DOHH2 (cell line): ENCODE measurements at regions not wholly inside any gene's neighbourhood (a gene's known extent, or its start where the extent isn't known, plus 50 kb on each side); places are given as distances from the start of the nearest gene placed in this dataset.

Experiments used
- H3F3A ChIP-seq: fragments of 200-600 bp; sonication (generic), shearing (Covaris generic); 2 replicates; pipeline ENCODE4 v1.6.0; 2016; ENCODE audit warnings: antibody characterized with exemption, mild to moderate bottlenecking; ENCODE audit not compliant: control insufficient read depth, insufficient read depth
- H3K27ac ChIP-seq: fragments of 200-600 bp; sonication (generic); 2 replicates; pipeline ENCODE4 v1.5.1; 2014; ENCODE audit warnings: low read depth, mild to moderate bottlenecking, low read length, moderate library complexity
- H3K27me3 ChIP-seq: fragments of 200-600 bp; sonication (generic); 2 replicates; pipeline ENCODE4 v1.6.1; 2014; ENCODE audit warnings: mild to moderate bottlenecking, low read length, mixed read lengths; ENCODE audit not compliant: control insufficient read depth
- H3K36me3 ChIP-seq: fragments of 200-600 bp; sonication (generic); 2 replicates; pipeline ENCODE4 v1.6.1; 2014; ENCODE audit warnings: mild to moderate bottlenecking, low read length, moderate library complexity, mixed read lengths; ENCODE audit not compliant: control insufficient read depth
- H3K4me1 ChIP-seq: fragments of 200-600 bp; sonication (generic); 2 replicates; pipeline ENCODE4 v1.6.1; 2014; ENCODE audit warnings: mild to moderate bottlenecking, low read length, mixed read lengths; ENCODE audit not compliant: control insufficient read depth
- H3K4me2 ChIP-seq: fragments of 200-600 bp; sonication (generic); 2 replicates; pipeline ENCODE4 v1.6.0; 2014; ENCODE audit warnings: mild to moderate bottlenecking, low read length, moderate library complexity
- H3K4me3 ChIP-seq: fragments of 200-600 bp; sonication (generic); 2 replicates; pipeline ENCODE4 v1.5.1; 2014; ENCODE audit warnings: mild to moderate bottlenecking, low read length, mixed read lengths
- H3K79me2 ChIP-seq: fragments of 200-600 bp; sonication (generic); 2 replicates; pipeline ENCODE4 v1.6.1; 2014; ENCODE audit warnings: mild to moderate bottlenecking, low read length, mixed read lengths; ENCODE audit not compliant: control insufficient read depth
- H3K9me2 ChIP-seq: fragments of 200-600 bp; sonication (generic); replicated peaks from 2 replicates; pipeline ENCODE4 v1.6.1; 2014; ENCODE audit warnings: mild to moderate bottlenecking, low read length, mixed read lengths; ENCODE audit not compliant: control insufficient read depth
- H3K9me3 ChIP-seq: fragments of 200-600 bp; sonication (generic); 2 replicates; pipeline ENCODE4 v1.6.1; 2014; ENCODE audit warnings: antibody characterized with exemption, low read length, mixed read lengths; ENCODE audit not compliant: control insufficient read depth, insufficient read depth
- H4K20me1 ChIP-seq: fragments of 200-600 bp; sonication (generic); 2 replicates; pipeline ENCODE4 v1.6.0; 2014; ENCODE audit warnings: low read depth, mild to moderate bottlenecking, antibody characterized with exemption, low read length, moderate library complexity; ENCODE audit not compliant: control insufficient read depth, insufficient read depth
- EZH2phosphoT487 ChIP-seq: fragments of 200-600 bp; sonication (generic); IDR thresholded peaks from 2 replicates; pipeline ENCODE4 v1.6.1; 2017; ENCODE audit warnings: borderline replicate concordance, mild to moderate bottlenecking, antibody characterized with exemption, low read length, moderate library complexity, mixed read lengths
- TF ChIP-seq, protein P1 (sequence below): fragments of 200-600 bp; sonication (generic); IDR thresholded peaks from one replicate; pipeline ENCODE4 v1.5.1; 2014; ENCODE audit warnings: antibody characterized with exemption, mild to moderate bottlenecking, low read depth, low read length; ENCODE audit not compliant: poor library complexity, severe bottlenecking

DNA sequence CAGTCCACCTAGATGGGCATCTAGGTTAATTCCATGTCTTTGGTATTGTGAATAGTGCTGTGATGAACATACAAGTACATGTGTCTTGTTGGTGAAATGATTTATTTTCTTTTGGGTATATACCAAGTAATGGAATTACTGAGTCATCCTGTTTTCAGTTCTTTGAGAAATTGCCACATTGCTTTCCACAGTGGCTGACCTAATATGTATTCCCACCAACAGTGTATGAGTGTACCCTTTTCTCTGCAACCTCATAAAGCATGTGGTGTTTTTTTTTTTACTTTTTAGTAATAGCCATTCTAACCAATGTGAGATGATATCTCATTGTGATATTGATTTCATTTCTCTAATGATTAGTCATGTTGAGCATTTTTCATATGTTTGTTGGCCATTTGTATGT lies 86.0 kb upstream of the NDN start:
- H4K20me1 ChIP-seq = no peaks in the 10 kb centered on the region
- H3K4me1 ChIP-seq = no peaks in the 10 kb centered on the region
- no peaks in the 10 kb centered on the region for H3K79me2 ChIP-seq
- H3K4me2 ChIP-seq = no peak overlapping the region
- no peaks in the 10 kb centered on the region for H3F3A ChIP-seq
- no peaks in the 10 kb centered on the region for H3K9me3 ChIP-seq
- H3K4me3 ChIP-seq = no peak overlapping the region
- no peaks in the 10 kb centered on the region for H3K36me3 ChIP-seq
- TF ChIP-seq, protein P1, sequence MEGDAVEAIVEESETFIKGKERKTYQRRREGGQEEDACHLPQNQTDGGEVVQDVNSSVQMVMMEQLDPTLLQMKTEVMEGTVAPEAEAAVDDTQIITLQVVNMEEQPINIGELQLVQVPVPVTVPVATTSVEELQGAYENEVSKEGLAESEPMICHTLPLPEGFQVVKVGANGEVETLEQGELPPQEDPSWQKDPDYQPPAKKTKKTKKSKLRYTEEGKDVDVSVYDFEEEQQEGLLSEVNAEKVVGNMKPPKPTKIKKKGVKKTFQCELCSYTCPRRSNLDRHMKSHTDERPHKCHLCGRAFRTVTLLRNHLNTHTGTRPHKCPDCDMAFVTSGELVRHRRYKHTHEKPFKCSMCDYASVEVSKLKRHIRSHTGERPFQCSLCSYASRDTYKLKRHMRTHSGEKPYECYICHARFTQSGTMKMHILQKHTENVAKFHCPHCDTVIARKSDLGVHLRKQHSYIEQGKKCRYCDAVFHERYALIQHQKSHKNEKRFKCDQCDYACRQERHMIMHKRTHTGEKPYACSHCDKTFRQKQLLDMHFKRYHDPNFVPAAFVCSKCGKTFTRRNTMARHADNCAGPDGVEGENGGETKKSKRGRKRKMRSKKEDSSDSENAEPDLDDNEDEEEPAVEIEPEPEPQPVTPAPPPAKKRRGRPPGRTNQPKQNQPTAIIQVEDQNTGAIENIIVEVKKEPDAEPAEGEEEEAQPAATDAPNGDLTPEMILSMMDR = no peak
- no peak for TF ChIP-seq EZH2phosphoT487
- no peak overlapping the region for H3K27ac ChIP-seq
- no peaks in the 10 kb centered on the region for H3K27me3 ChIP-seq
- no peaks in the 10 kb centered on the region for H3K9me2 ChIP-seq

DNA sequence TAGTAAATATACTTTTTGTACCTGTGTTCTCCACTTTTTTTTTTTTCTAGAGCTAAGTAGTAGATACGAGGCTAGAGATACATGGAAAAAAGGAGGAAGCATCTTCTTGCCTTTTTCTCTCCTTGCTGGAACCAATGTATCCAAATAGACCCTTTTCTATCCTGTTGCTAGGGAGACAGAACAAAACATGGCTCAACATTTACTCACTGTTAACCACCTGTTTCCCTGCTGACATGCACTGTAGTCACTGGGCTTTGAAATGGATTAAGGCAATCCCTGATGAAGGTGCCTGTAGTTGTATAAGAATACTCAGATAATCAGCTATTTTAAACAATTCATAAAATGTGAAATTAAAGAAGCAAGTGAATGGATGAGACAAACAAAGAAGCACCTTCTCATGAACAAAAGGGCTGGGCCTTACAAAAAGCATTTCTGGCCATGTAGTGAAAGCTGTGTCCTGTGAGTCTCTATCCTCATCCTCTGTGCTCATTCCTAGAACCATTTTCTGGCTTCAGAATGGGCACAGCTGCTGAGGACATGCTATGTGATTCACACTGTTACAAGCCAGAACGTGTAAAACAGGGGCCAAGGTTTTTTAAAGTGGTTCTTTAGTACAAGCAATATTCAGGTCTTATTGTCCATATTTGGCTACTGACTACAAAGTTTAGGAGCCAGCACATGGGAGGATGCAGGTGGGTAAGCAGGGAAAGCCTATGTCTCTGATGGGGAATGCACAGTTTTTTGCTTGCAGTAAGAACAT lies 100.4 kb upstream of the NDN start:
- H3K27me3 ChIP-seq = no peaks in the 10 kb centered on the region
- no peak overlapping the region for H3K27ac ChIP-seq
- no peaks in the 10 kb centered on the region for H3K9me2 ChIP-seq
- H3K4me2 ChIP-seq = no peak overlapping the region
- no peaks in the 10 kb centered on the region for H3K36me3 ChIP-seq
- no peaks in the 10 kb centered on the region for H3F3A ChIP-seq
- H3K4me3 ChIP-seq = no peak overlapping the region
- H3K9me3 ChIP-seq = peaks cover 3% of the 10 kb centered on the region; the same call in 1 of the 2 replicates
- H3K79me2 ChIP-seq = no peaks in the 10 kb centered on the region
- TF ChIP-seq EZH2phosphoT487 = no peak
- TF ChIP-seq, protein P1 = no peak
- no peaks in the 10 kb centered on the region for H3K4me1 ChIP-seq
- H4K20me1 ChIP-seq = no peaks in the 10 kb centered on the region

DNA sequence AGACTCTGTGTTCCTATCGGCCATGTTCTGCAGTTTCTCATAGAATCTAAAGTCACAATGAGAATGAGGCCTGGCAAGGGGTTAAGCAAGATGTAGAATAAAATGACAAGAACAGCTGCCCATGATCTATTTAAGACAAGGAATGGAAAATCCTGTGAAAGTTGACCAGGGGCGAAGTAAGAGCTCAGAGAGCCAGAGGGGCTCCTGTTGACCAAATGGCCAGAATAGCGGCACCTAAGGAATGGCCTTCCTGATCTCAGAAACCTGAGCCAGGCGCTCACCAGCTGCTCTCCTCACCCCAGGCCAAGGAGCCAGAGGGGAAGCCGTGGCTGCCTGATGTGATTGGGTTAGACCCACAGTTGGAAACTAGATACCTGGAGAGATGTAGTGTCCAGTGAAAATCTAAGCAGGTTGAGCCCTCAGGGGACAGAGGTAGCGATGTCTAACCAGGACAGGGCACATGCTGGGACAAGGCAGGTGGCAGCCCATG lies 106.1 kb upstream of the NDN start:
- no peaks in the 10 kb centered on the region for H3K4me1 ChIP-seq
- peaks cover 10% of the 10 kb centered on the region; the same call in 1 of the 2 replicates for H3K9me3 ChIP-seq
- H3K4me3 ChIP-seq = no peak overlapping the region
- H3K36me3 ChIP-seq = no peaks in the 10 kb centered on the region
- no peak overlapping the region for H3K4me2 ChIP-seq
- no peaks in the 10 kb centered on the region for H3F3A ChIP-seq
- TF ChIP-seq EZH2phosphoT487 = no peak
- TF ChIP-seq, protein P1 = no peak
- H3K27me3 ChIP-seq = no peaks in the 10 kb centered on the region
- no peaks in the 10 kb centered on the region for H3K9me2 ChIP-seq
- H4K20me1 ChIP-seq = no peaks in the 10 kb centered on the region
- H3K79me2 ChIP-seq = no peaks in the 10 kb centered on the region
- H3K27ac ChIP-seq = no peak overlapping the region
